ENCODE measurements at regions not wholly inside any gene's neighbourhood (a gene's known extent, or its start where the extent isn't known, plus 50 kb on each side); places are given as distances from the start of the nearest gene placed in this dataset.

- Mint-ChIP-seq H3K27ac (no peak overlapping the region), H3K27me3 (peaks cover 20% of the 10 kb centered on the region), H3K4me3 (no peak overlapping the region), H3K4me1 (peaks cover 16% of the 10 kb centered on the region), H3K9me3 (no peaks in the 10 kb centered on the region)
- no peak for DNase-seq
- ATAC-seq, result no peak
Measured at GRCh38 chr22:48088926-48089536, 1326.6 kb downstream of the TBC1D22A start.

GRCh38 chr22:48088251-48088650 is 1325.8 kb downstream of the TBC1D22A start:
- H3K4me1 Mint-ChIP-seq, result peaks cover 20% of the 10 kb centered on the region
- ATAC-seq, result no peak
- DNase-seq, result no peak
- H3K27ac Mint-ChIP-seq, result no peak overlapping the region
- peaks cover 26% of the 10 kb centered on the region for H3K27me3 Mint-ChIP-seq
- H3K9me3 Mint-ChIP-seq, result no peaks in the 10 kb centered on the region
- H3K4me3 Mint-ChIP-seq, result no peak overlapping the region

GRCh38 chr22:48085901-48086645 is 1323.6 kb downstream of the TBC1D22A start:
- H3K9me3 Mint-ChIP-seq, result no peaks in the 10 kb centered on the region
- ATAC-seq, result no peak

GRCh38 chr22:48084729-48085050 is 1322.2 kb downstream of the TBC1D22A start:
- Mint-ChIP-seq H3K4me3 (no peak overlapping the region), H3K27ac (no peak overlapping the region)

More at GRCh38 chr22:48085901-48086645, 1323.6 kb downstream of the TBC1D22A start:
- H3K4me1 Mint-ChIP-seq, result peaks cover 20% of the 10 kb centered on the region
- peaks cover 36% of the 10 kb centered on the region for H3K27me3 Mint-ChIP-seq
- DNase-seq, result no peak
- H3K4me3 Mint-ChIP-seq, result no peak overlapping the region
- no peak overlapping the region for H3K27ac Mint-ChIP-seq

GRCh38 chr22:48084041-48084728 is 1321.7 kb downstream of the TBC1D22A start:
- DNase-seq (no peak), ATAC-seq (peak; percentile 46)
- Mint-ChIP-seq H3K4me1 (peaks cover 30% of the 10 kb centered on the region), H3K4me3 (peak overlapping the region in 1 of 2 donors; percentile 52), H3K27me3 (peaks cover 55% of the 10 kb centered on the region), H3K9me3 (peaks cover 4 to 5% of the 10 kb centered on the region in 2 donors), H3K27ac (peak overlapping the region in 1 of 2 donors; percentile 88)

More at GRCh38 chr22:48084729-48085050, 1322.2 kb downstream of the TBC1D22A start:
- Mint-ChIP-seq H3K4me1 (peaks cover 25% of the 10 kb centered on the region), H3K27me3 (peaks cover 50% of the 10 kb centered on the region), H3K9me3 (peaks cover 4 to 5% of the 10 kb centered on the region in 2 donors)
- ATAC-seq, result no peak
- no peak for DNase-seq

GRCh38 chr22:48083502-48083901 is 1321.1 kb downstream of the TBC1D22A start:
- Mint-ChIP-seq H3K4me1 (peaks cover 30% of the 10 kb centered on the region), H3K27me3 (peaks cover 62% of the 10 kb centered on the region), H3K4me3 (no peak overlapping the region), H3K27ac (no peak overlapping the region), H3K9me3 (peaks cover 4 to 5% of the 10 kb centered on the region in 2 donors)
- ATAC-seq, result no peak
- no peak for DNase-seq

- peaks cover 74% of the 10 kb centered on the region for H3K27me3 Mint-ChIP-seq
- peaks cover 4 to 5% of the 10 kb centered on the region in 2 donors for H3K9me3 Mint-ChIP-seq
- H3K27ac Mint-ChIP-seq, result no peak overlapping the region
- ATAC-seq (no peak), DNase-seq (no peak)
- H3K4me3 Mint-ChIP-seq, result no peak overlapping the region
- H3K4me1 Mint-ChIP-seq, result peaks cover 30% of the 10 kb centered on the region
Measured at GRCh38 chr22:48082284-48082683, 1319.8 kb downstream of the TBC1D22A start.

- Mint-ChIP-seq H3K27ac (no peak overlapping the region), H3K4me1 (peaks cover 30% of the 10 kb centered on the region), H3K27me3 (peaks cover 84% of the 10 kb centered on the region), H3K4me3 (no peak overlapping the region), H3K9me3 (peaks cover 4 to 5% of the 10 kb centered on the region in 2 donors)
- ATAC-seq (no peak), DNase-seq (no peak)
Measured at GRCh38 chr22:48081281-48081680, 1318.8 kb downstream of the TBC1D22A start.

- DNase-seq, result no peak
- peak; percentile 49 for ATAC-seq
- Mint-ChIP-seq H3K9me3 (peaks cover 4 to 5% of the 10 kb centered on the region in 2 donors), H3K4me1 (peaks cover 30% of the 10 kb centered on the region), H3K4me3 (no peak overlapping the region), H3K27ac (peak overlapping the region in 1 of 2 donors; percentile 30), H3K27me3 (peaks cover 85% of the 10 kb centered on the region)
Measured at GRCh38 chr22:48080316-48081165, 1318.1 kb downstream of the TBC1D22A start.

- DNase-seq (no peak), ATAC-seq (peak; percentile 41)
- Mint-ChIP-seq H3K4me1 (peaks cover 27% of the 10 kb centered on the region), H3K9me3 (peaks cover 4 to 5% of the 10 kb centered on the region in 2 donors), H3K27ac (peak overlapping the region; percentile 22 to 60), H3K4me3 (no peak overlapping the region), H3K27me3 (peaks cover 82% of the 10 kb centered on the region)
Measured at GRCh38 chr22:48079505-48080290, 1317.2 kb downstream of the TBC1D22A start.

GRCh38 chr22:48078825-48079224 is 1316.4 kb downstream of the TBC1D22A start:
- DNase-seq (no peak), ATAC-seq (no peak)
- Mint-ChIP-seq H3K27me3 (peaks cover 82% of the 10 kb centered on the region), H3K9me3 (peaks cover 4 to 5% of the 10 kb centered on the region in 2 donors), H3K27ac (no peak overlapping the region), H3K4me1 (peaks cover 19% of the 10 kb centered on the region), H3K4me3 (no peak overlapping the region)

GRCh38 chr22:48077699-48078098 is 1315.2 kb downstream of the TBC1D22A start:
- Mint-ChIP-seq H3K9me3 (peaks cover 4 to 5% of the 10 kb centered on the region in 2 donors), H3K4me1 (peaks cover 17% of the 10 kb centered on the region), H3K27me3 (peaks cover 82% of the 10 kb centered on the region), H3K27ac (no peak overlapping the region), H3K4me3 (no peak overlapping the region)
- ATAC-seq (no peak), DNase-seq (no peak)

- Mint-ChIP-seq H3K4me1 (peaks cover 17% of the 10 kb centered on the region), H3K27me3 (peaks cover 71% of the 10 kb centered on the region), H3K4me3 (no peak overlapping the region), H3K9me3 (peaks cover 4 to 5% of the 10 kb centered on the region in 2 donors), H3K27ac (no peak overlapping the region)
- DNase-seq, result no peak
- no peak for ATAC-seq
Measured at GRCh38 chr22:48076008-48076407, 1313.6 kb downstream of the TBC1D22A start.

GRCh38 chr22:48075604-48076003 is 1313.2 kb downstream of the TBC1D22A start:
- H3K9me3 Mint-ChIP-seq, result peaks cover under 1 to 3% of the 10 kb centered on the region in 2 donors
- H3K4me3 Mint-ChIP-seq, result no peak overlapping the region
- no peak for ATAC-seq
- H3K27ac Mint-ChIP-seq, result no peak overlapping the region
- peaks cover 67% of the 10 kb centered on the region for H3K27me3 Mint-ChIP-seq
- H3K4me1 Mint-ChIP-seq, result peaks cover 14% of the 10 kb centered on the region
- DNase-seq, result no peak

Data from stimulated activated naive CD8-positive, alpha-beta T cell treated with anti-CD3 and anti-CD28 coated beads, Interleukin-15, amount 100 ng/mL, for 72 hours (primary cell).